SK-MEL-5 (cell line): ENCODE measurements at regions not wholly inside any gene's neighbourhood (a gene's known extent, or its start where the extent isn't known, plus 50 kb on each side); places are given as distances from the start of the nearest gene placed in this dataset.
A peak's percentile ranks its signal among the peaks of the same experiment; 100 is the strongest.

ENCODE experiments used
- DNase-seq: peaks from one replicate; pipeline ENCODE4 v3.0.0-alpha.2; 2016; ENCODE audit warnings: low read depth, low spot score
- in situ Hi-C: cut with HindIII; loops from 2 replicates; pipeline ENCODE4 v1.10.0; 2016; ENCODE audit warnings: low sequenced_read_pairs, high pct_unique_total_duplicates, low pct_unique_long_range_greater_than_20kb

DNA sequence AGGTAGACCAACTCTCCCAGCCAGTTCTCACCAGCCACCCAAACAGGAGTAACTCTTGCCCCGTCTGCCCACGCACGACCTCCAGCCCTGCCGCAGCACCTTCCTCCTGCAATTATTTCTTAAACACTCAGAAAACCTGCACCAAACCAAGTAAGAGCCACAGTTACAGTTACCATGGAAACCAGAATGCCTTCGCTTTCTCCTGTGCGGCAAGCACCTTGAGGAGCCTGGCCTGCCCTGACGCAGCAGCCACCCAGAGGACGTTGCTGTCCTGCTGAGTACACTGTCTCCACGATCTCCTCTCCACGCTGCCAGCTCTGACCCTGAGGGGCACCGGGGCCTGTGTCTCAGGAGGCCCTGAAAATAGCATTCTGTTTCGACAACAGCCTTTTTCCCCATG is 94.3 kb upstream of the SMIM21 start:
- in situ Hi-C loops: no loop called here
- DNase-seq: no peak

GRCh38 chr18:75518007-75518406 is 90.5 kb upstream of the SMIM21 start:
- no peak for DNase-seq

GRCh38 chr18:75517286-75517685 is 89.8 kb upstream of the SMIM21 start:
- no peak for DNase-seq
- in situ Hi-C loops: no loop called here

More at GRCh38 chr18:75518007-75518406, 90.5 kb upstream of the SMIM21 start:
- in situ Hi-C loops: no loop called here

- DNase-seq: no peak
- in situ Hi-C loops: no loop called here
Measured at GRCh38 chr18:75507636-75508035, 80.1 kb upstream of the SMIM21 start.

- no peak for DNase-seq
- in situ Hi-C loops: no loop called here
Measured at GRCh38 chr18:75506913-75507312, 79.4 kb upstream of the SMIM21 start.

- no peak for DNase-seq
- in situ Hi-C loops: no loop called here
Measured at GRCh38 chr18:75504469-75504868, 77.0 kb upstream of the SMIM21 start.

DNA sequence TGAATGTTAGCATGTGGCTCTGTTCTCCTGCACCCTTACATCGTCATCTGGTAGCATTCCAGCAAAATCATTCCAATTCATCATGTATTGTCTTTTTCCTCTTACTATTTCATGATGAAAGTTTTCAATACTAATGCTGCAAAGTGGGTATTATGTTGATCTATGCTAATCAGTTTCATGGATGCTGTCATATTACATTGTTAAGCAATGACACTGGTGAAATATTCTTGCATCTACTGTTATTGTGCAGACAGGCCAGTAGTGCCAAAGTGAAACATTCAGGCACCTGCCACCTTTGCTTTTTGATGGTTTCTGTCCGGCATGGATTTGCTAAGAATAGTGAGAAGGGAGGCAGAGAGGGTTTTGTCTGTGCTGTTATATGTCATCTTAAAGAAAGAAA is 76.1 kb upstream of the SMIM21 start:
- no peak for DNase-seq
- in situ Hi-C loops: no loop called here

DNA sequence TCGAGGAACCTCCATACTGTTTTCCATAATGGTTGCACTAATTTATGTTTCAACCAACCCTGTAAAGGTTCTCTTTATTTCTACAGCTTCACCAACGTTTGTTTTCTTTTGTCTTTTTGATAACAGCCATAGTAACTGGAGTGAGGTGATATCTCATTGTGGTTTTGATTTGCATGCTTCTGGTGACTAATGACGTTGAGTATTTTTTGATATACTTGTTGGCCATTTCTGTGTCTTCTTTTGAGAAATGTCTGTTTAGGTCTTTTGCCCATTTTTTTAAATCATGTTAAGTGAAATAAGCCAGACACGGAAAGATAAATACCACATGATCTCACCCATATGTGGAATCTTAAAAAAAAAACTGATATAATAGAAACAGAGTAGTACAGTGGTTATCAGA is 74.8 kb upstream of the SMIM21 start:
- in situ Hi-C loops: no loop called here
- no peak for DNase-seq

DNA sequence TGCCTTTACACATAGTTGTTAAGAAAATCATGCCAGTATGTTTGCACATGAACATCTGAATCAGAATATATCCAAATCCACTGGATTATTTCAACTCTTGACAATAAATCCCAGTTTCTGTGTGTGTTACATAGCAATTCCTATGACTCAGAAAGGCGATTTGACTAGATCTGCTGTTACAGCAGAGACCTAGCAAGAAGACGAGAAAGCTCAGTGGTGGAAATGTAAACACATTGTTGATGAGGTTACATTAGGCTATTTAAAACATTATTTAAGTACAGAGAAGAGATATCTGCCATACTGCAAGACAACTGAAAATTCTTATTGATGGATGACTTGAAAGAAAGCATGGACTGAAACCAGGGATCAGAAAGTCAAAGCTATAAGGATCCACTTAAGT is 73.0 kb upstream of the SMIM21 start:
- in situ Hi-C loops: no loop called here
- no peak for DNase-seq

DNA sequence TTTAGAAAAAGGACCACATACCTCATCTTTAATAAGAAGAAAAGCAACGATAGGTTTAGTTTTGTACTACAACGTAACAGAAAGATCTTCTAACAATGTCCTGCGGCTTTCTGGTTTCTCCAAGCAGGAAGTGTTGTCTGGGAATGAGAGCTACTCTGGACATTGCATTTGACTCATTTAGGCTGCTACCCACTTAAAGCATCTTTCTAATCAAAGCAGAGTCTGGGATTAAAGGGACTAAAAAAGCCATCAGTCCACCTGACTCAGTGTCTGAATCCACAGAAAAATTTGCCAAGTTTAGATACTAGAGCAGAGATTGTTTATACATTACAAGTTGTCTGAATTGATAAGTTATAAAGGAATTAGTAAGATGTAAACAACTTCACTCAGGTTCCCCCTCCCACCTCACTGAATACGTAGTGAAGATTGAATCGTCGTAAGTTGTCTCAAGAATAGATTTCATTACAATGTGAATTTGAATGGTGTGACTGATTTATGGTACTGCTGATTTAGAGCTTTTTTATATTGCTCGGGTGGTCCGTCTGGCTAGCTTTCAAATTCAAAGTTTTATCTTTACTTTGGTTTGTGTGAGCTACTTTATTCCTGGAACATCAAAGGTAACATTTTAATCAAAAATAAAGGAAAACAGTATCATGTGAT is 70.2 kb upstream of the SMIM21 start:
- in situ Hi-C loops: no loop called here
- DNase-seq: no peak

DNA sequence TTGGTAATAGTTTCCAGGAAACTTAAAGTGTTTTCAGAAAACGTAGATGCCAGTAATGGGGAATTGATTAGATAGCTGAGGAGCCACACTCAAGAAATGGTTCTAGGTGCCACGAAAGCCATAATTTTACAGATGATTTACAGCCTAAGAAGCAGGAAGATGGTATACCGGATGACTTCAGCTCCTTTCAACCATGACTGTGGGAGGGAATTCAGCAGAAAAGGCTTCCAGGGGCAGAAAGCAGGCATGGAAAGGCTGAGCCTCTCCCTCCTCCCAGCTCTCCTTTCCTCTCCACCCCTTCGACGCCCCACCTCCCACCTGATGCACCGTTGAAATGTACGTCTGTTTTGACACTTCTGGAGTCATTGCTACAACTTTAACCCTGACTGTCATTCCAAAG is 68.6 kb upstream of the SMIM21 start:
- no peak for DNase-seq
- in situ Hi-C loops: no loop called here

- in situ Hi-C loops: no loop called here
- DNase-seq: no peak
Measured at GRCh38 chr18:75492852-75493251, 65.3 kb upstream of the SMIM21 start.

DNA sequence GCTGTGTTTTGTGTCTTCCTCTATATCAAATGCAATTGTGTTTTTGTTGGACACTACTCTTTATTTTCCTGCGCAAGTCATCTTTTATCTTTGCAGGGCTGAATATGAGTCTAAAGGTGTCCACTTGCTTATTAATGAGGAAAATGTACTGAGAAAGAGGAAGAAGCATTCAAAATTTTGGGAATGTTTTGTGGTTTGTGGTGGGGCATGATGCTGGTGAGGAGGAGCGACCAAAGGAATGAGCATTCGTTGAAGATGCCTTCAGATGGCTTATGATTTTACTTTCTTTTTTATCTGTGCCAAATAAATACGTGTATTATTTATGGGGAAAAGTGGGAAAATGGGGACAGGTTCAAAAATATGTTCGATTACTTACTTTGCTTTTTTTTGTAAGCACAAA is 63.9 kb upstream of the SMIM21 start:
- in situ Hi-C loops: no loop called here
- DNase-seq: no peak

DNA sequence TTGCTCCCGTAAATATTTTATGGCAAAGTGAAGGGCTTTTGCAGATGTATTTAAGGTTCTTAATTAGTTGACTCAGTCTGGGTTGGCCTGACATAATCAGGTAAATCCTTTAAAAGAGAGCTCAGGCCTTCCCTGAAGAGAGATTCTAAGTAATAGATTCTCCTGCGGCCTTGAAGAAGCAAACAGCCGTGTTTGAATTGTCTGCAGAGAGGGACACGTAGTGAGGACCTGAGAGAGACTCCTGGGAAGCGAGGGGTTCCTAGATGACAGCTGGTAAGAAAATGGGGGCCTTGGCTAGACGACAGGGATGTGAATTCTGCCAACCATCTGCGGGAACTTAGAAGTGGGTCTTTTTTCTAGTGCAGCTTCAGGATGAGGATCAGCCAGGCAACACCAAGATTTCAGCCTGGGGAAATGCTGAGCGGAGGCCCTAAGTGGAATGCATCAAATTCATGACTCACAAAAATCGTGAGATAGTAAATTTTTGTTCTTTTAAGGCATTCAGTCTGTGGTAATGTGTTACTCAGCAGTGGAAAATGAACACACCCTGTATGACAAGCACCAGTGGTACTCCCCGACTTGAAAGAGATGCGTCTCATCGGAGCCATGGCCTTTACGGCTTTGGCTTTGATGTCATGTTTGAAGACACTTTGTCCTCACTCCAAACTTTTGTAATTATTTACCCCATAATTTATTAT is 62.1 kb upstream of the SMIM21 start:
- DNase-seq: no peak
- in situ Hi-C loops: no loop called here

DNA sequence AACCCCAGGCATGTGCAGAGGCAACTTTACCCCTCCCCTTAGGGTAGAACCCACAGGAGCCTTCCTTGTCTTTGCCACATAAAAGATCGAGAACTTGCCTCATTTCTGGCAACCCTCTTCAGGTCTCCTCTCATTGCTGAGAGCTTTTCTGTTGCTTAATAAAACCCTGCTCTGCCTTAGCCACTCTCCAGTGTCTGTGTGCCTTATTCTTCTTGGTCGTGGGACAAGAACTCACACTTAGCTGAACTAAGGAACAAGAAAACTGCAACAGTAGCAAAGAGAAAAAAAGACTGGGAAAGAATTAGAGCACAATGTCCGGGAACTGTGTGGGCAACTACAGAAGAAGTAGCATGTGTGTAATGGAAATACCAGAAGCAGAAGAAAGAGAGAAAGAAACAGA is 56.2 kb upstream of the SMIM21 start:
- in situ Hi-C loops: no loop called here
- no peak for DNase-seq

DNA sequence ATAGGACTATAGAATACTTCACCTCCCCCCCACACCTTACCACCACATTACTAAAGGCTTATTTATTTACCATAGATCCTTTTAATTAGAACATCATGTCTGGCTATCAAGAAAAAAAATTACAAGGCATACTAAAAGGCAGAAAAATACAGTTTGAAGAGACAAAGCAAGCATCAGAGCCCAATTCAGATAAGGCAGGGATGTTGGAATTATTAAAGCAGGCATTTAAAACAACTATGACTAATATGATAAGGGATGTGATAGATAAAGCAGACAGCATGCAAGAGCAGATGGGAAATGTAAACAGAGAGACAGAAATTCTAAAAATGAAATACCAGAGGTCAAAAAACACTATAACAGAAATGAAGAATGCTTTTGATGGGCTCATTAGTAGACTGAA is 55.4 kb upstream of the SMIM21 start:
- in situ Hi-C loops: no loop called here
- DNase-seq: no peak

DNA sequence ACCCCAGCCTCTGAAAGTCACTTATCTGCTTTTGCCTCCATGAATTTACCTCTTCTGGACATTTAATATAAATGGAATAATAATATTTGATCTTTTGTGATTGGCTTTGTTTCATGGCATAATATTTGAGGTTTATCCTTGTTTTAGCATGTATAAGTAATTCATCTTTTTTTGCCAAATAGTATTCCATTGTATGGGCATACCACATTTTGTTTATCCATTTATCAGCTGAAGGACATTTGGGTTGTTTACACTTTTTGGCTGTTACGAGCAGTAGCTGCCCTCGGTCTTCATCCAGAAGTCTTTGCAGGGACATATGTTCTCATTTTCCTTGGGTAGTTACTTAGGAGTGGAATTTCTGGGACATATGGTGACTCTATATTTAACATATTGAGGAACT is 53.0 kb upstream of the SMIM21 start:
- no peak for DNase-seq
- in situ Hi-C loops: no loop called here

GRCh38 chr18:75478996-75479880 is 51.7 kb upstream of the SMIM21 start:
- peak; percentile 65 for DNase-seq
- in situ Hi-C loops: no loop called here

GRCh38 chr18:75477900-75478299 is 50.4 kb upstream of the SMIM21 start:
- in situ Hi-C loops: no loop called here
- DNase-seq: peak; percentile 2
